IPS-15b (cell line): ENCODE measurements at regions not wholly inside any gene's neighbourhood (a gene's known extent, or its start where the extent isn't known, plus 50 kb on each side); places are given as distances from the start of the nearest gene placed in this dataset.

Source experiments
- H3K27me3 ChIP-seq: one replicate; pipeline ENCODE4 v1.6.1; 2013; ENCODE audit warnings: low read length; ENCODE audit not compliant: control insufficient read depth, insufficient read depth
- H3K36me3 ChIP-seq: one replicate; pipeline ENCODE4 v1.6.1; 2013; ENCODE audit warnings: low read length; ENCODE audit not compliant: control insufficient read depth, insufficient read depth
- H3K4me1 ChIP-seq: one replicate; pipeline ENCODE4 v1.6.1; 2013; ENCODE audit warnings: mild to moderate bottlenecking, low read length; ENCODE audit not compliant: control insufficient read depth, insufficient read depth
- H3K4me3 ChIP-seq: one replicate; pipeline ENCODE4 v1.5.1; 2013; ENCODE audit warnings: low read depth, low read length
- H3K9ac ChIP-seq: one replicate; pipeline ENCODE4 v1.6.1; 2013; ENCODE audit warnings: low read depth, mild to moderate bottlenecking, low read length
- H3K9me3 ChIP-seq: one replicate; pipeline ENCODE4 v1.6.1; 2013; ENCODE audit warnings: mild to moderate bottlenecking, low read length; ENCODE audit not compliant: control insufficient read depth, insufficient read depth

GRCh38 chr2:40962026-40962425 is 510.1 kb upstream of the SLC8A1 start:
- H3K4me3 ChIP-seq = no peak overlapping the region
- H3K36me3 ChIP-seq = no peaks in the 10 kb centered on the region
- H3K27me3 ChIP-seq = no peaks in the 10 kb centered on the region
- no peaks in the 10 kb centered on the region for H3K4me1 ChIP-seq
- no peak overlapping the region for H3K9ac ChIP-seq
- H3K9me3 ChIP-seq = no peaks in the 10 kb centered on the region

GRCh38 chr2:40964509-40965250 is 512.8 kb upstream of the SLC8A1 start:
- Histone ChIP-seq H3K4me1 (no peaks in the 10 kb centered on the region), H3K9me3 (no peaks in the 10 kb centered on the region), H3K9ac (no peak overlapping the region), H3K36me3 (no peaks in the 10 kb centered on the region), H3K27me3 (no peaks in the 10 kb centered on the region), H3K4me3 (no peak overlapping the region)

- no peaks in the 10 kb centered on the region for H3K4me1 ChIP-seq
- no peaks in the 10 kb centered on the region for H3K36me3 ChIP-seq
- H3K27me3 ChIP-seq = no peaks in the 10 kb centered on the region
- no peak overlapping the region for H3K9ac ChIP-seq
- no peaks in the 10 kb centered on the region for H3K9me3 ChIP-seq
- no peak overlapping the region for H3K4me3 ChIP-seq
Measured at GRCh38 chr2:40967451-40967850, 515.6 kb upstream of the SLC8A1 start.

- H3K27me3 ChIP-seq = no peaks in the 10 kb centered on the region
- H3K4me3 ChIP-seq = no peak overlapping the region
- H3K36me3 ChIP-seq = no peaks in the 10 kb centered on the region
- no peaks in the 10 kb centered on the region for H3K4me1 ChIP-seq
- H3K9ac ChIP-seq = no peak overlapping the region
- no peaks in the 10 kb centered on the region for H3K9me3 ChIP-seq
Measured at GRCh38 chr2:40975151-40975550, 523.3 kb upstream of the SLC8A1 start.

GRCh38 chr2:40997362-40997761 is 545.5 kb upstream of the SLC8A1 start:
- Histone ChIP-seq H3K27me3 (no peaks in the 10 kb centered on the region), H3K4me1 (no peaks in the 10 kb centered on the region)

GRCh38 chr2:41000374-41000773 is 548.5 kb upstream of the SLC8A1 start:
- Histone ChIP-seq H3K27me3 (no peaks in the 10 kb centered on the region), H3K4me3 (no peak overlapping the region), H3K36me3 (no peaks in the 10 kb centered on the region), H3K9me3 (no peaks in the 10 kb centered on the region), H3K4me1 (no peaks in the 10 kb centered on the region), H3K9ac (no peak overlapping the region)

More at GRCh38 chr2:40997362-40997761, 545.5 kb upstream of the SLC8A1 start:
- H3K9ac ChIP-seq = no peak overlapping the region
- H3K36me3 ChIP-seq = no peaks in the 10 kb centered on the region
- no peaks in the 10 kb centered on the region for H3K9me3 ChIP-seq
- no peak overlapping the region for H3K4me3 ChIP-seq

GRCh38 chr2:41000906-41001305 is 549.0 kb upstream of the SLC8A1 start:
- H3K4me1 ChIP-seq = no peaks in the 10 kb centered on the region

GRCh38 chr2:41004700-41005099 is 552.8 kb upstream of the SLC8A1 start:
- H3K27me3 ChIP-seq = no peaks in the 10 kb centered on the region
- H3K36me3 ChIP-seq = no peaks in the 10 kb centered on the region
- H3K9ac ChIP-seq = no peak overlapping the region
- H3K9me3 ChIP-seq = no peaks in the 10 kb centered on the region
- no peak overlapping the region for H3K4me3 ChIP-seq
- H3K4me1 ChIP-seq = no peaks in the 10 kb centered on the region

More at GRCh38 chr2:41000906-41001305, 549.0 kb upstream of the SLC8A1 start:
- Histone ChIP-seq H3K9me3 (no peaks in the 10 kb centered on the region), H3K9ac (no peak overlapping the region), H3K4me3 (no peak overlapping the region), H3K36me3 (no peaks in the 10 kb centered on the region), H3K27me3 (no peaks in the 10 kb centered on the region)

- Histone ChIP-seq H3K9ac (no peak overlapping the region), H3K4me1 (no peaks in the 10 kb centered on the region), H3K4me3 (no peak overlapping the region), H3K9me3 (no peaks in the 10 kb centered on the region), H3K27me3 (no peaks in the 10 kb centered on the region), H3K36me3 (no peaks in the 10 kb centered on the region)
Measured at GRCh38 chr2:41020358-41020757, 568.5 kb upstream of the SLC8A1 start.

GRCh38 chr2:41024816-41025215 is 572.9 kb upstream of the SLC8A1 start:
- Histone ChIP-seq H3K9ac (no peak overlapping the region), H3K4me3 (no peak overlapping the region), H3K36me3 (no peaks in the 10 kb centered on the region), H3K27me3 (no peaks in the 10 kb centered on the region), H3K4me1 (no peaks in the 10 kb centered on the region), H3K9me3 (no peaks in the 10 kb centered on the region)

GRCh38 chr2:41026613-41027012 is 574.7 kb upstream of the SLC8A1 start:
- H3K27me3 ChIP-seq = no peaks in the 10 kb centered on the region
- no peaks in the 10 kb centered on the region for H3K4me1 ChIP-seq
- H3K9me3 ChIP-seq = no peaks in the 10 kb centered on the region
- H3K36me3 ChIP-seq = no peaks in the 10 kb centered on the region
- no peak overlapping the region for H3K9ac ChIP-seq
- H3K4me3 ChIP-seq = no peak overlapping the region

- Histone ChIP-seq H3K9ac (no peak overlapping the region), H3K9me3 (no peaks in the 10 kb centered on the region), H3K4me3 (no peak overlapping the region)
Measured at GRCh38 chr2:41027095-41027494, 575.2 kb upstream of the SLC8A1 start.

More at GRCh38 chr2:41027095-41027494, 575.2 kb upstream of the SLC8A1 start:
- H3K36me3 ChIP-seq = no peaks in the 10 kb centered on the region
- H3K4me1 ChIP-seq = no peaks in the 10 kb centered on the region
- no peaks in the 10 kb centered on the region for H3K27me3 ChIP-seq
